SK-N-SH treated with all-trans-retinoic acid at 6 μM for 48 hours (cell line): ENCODE measurements at regions not wholly inside any gene's neighbourhood (a gene's known extent, or its start where the extent isn't known, plus 50 kb on each side); places are given as distances from the start of the nearest gene placed in this dataset.

Source experiments
- ATAC-seq: fragments of 200-7000 bp; cut with Tn5 transposase; 3 replicates; pipeline ENCODE4 v1.9.1; 2020; ENCODE audit warnings: mild to moderate bottlenecking, moderate library complexity
- ARNTL ChIP-seq: fragments of 450-650 bp; formaldehyde crosslinking; IDR thresholded peaks from 2 replicates; pipeline ENCODE4 v1.5.0; 2020; ENCODE audit warnings: low read depth, mild to moderate bottlenecking, moderate library complexity, borderline replicate concordance
- CREB5 ChIP-seq: fragments of 250-450 bp; sonication (Bioruptor Pico); IDR thresholded peaks from 2 replicates; pipeline ENCODE4 v1.5.1; 2020; ENCODE audit warnings: low read depth, mild to moderate bottlenecking, moderate library complexity
- CSDC2 ChIP-seq: fragments of 250-450 bp; sonication (Bioruptor Pico); IDR thresholded peaks from 2 replicates; pipeline ENCODE4 v1.5.0; 2020; ENCODE audit warnings: mild to moderate bottlenecking, moderate library complexity
- CSRNP3 ChIP-seq: fragments of 250-450 bp; sonication (Bioruptor Pico); IDR thresholded peaks from 2 replicates; pipeline ENCODE4 v1.5.1; 2021; ENCODE audit warnings: mild to moderate bottlenecking, moderate library complexity
- ESRRG ChIP-seq: fragments of 250-450 bp; sonication (Bioruptor Pico); IDR thresholded peaks from 2 replicates; pipeline ENCODE4 v1.6.1; 2021; ENCODE audit warnings: mild to moderate bottlenecking
- GLIS3 ChIP-seq: fragments of 250-450 bp; sonication (Bioruptor Pico); IDR thresholded peaks from 2 replicates; pipeline ENCODE4 v1.5.0; 2020; ENCODE audit warnings: mild to moderate bottlenecking, moderate library complexity
- ISL1 ChIP-seq: fragments of 250-450 bp; sonication (Bioruptor Pico); IDR thresholded peaks from 2 replicates; pipeline ENCODE4 v2.1.2; 2022; ENCODE audit warnings: mild to moderate bottlenecking, moderate library complexity
- OSR1 ChIP-seq: fragments of 250-450 bp; sonication (Bioruptor Pico); IDR thresholded peaks from 2 replicates; pipeline ENCODE4 v1.8.0; 2022; ENCODE audit warnings: moderate library complexity, mild to moderate bottlenecking, inconsistent platforms
- PATZ1 ChIP-seq: fragments of 250-450 bp; sonication (Bioruptor Pico); IDR thresholded peaks from 2 replicates; pipeline ENCODE4 v1.8.0; 2020; ENCODE audit warnings: mild to moderate bottlenecking, moderate library complexity, borderline replicate concordance
- POU6F1 ChIP-seq: fragments of 250-450 bp; sonication (Bioruptor Pico); IDR thresholded peaks from 2 replicates; pipeline ENCODE4 v1.8.0; 2021; ENCODE audit warnings: low read depth, mild to moderate bottlenecking, moderate library complexity, borderline replicate concordance
- RARB ChIP-seq: fragments of 250-450 bp; sonication (Bioruptor Pico); IDR thresholded peaks from 2 replicates; pipeline ENCODE4 v1.8.0; 2021; ENCODE audit warnings: mild to moderate bottlenecking, moderate library complexity
- SNAI2 ChIP-seq: fragments of 250-450 bp; sonication (Bioruptor Pico); IDR thresholded peaks from 2 replicates; pipeline ENCODE4 v1.5.0; 2020; ENCODE audit warnings: mild to moderate bottlenecking, moderate library complexity
- TCF4 ChIP-seq: fragments of 250-450 bp; sonication (Bioruptor Pico); IDR thresholded peaks from 2 replicates; pipeline ENCODE4 v1.8.0; 2021; ENCODE audit warnings: mild to moderate bottlenecking, moderate library complexity, borderline replicate concordance
- TOX ChIP-seq: fragments of 250-450 bp; sonication (Bioruptor Pico); IDR thresholded peaks from 2 replicates; pipeline ENCODE4 v1.8.0; 2021; ENCODE audit warnings: mild to moderate bottlenecking, moderate library complexity, borderline replicate concordance
- TSHZ2 ChIP-seq: fragments of 250-450 bp; sonication (Bioruptor Pico); IDR thresholded peaks from 2 replicates; pipeline ENCODE4 v1.5.0; 2020; ENCODE audit warnings: mild to moderate bottlenecking, moderate library complexity
- ZC3H10 ChIP-seq: fragments of 250-450 bp; sonication (Bioruptor Pico); IDR thresholded peaks from 2 replicates; pipeline ENCODE4 v1.5.1; 2021; ENCODE audit warnings: mild to moderate bottlenecking, moderate library complexity
- ZFP3 ChIP-seq: fragments of 250-450 bp; sonication (Bioruptor Pico); IDR thresholded peaks from 2 replicates; pipeline ENCODE4 v1.5.0; 2020; ENCODE audit warnings: mild to moderate bottlenecking, moderate library complexity
- ZFP30 ChIP-seq: fragments of 450-650 bp; formaldehyde crosslinking; IDR thresholded peaks from 2 replicates; pipeline ENCODE4 v1.5.0; 2022; ENCODE audit warnings: mild to moderate bottlenecking, moderate library complexity
- ZNF565 ChIP-seq: fragments of 450-650 bp; formaldehyde crosslinking; conservative IDR thresholded peaks from 2 replicates; pipeline ENCODE4 v1.5.0; 2020; ENCODE audit warnings: low read depth, mild to moderate bottlenecking, moderate library complexity
- ZNF70 ChIP-seq: fragments of 450-650 bp; formaldehyde crosslinking; IDR thresholded peaks from 2 replicates; pipeline ENCODE4 v1.5.0; 2020; ENCODE audit warnings: mild to moderate bottlenecking, moderate library complexity
- ZNF8 ChIP-seq: fragments of 450-650 bp; formaldehyde crosslinking; IDR thresholded peaks from 2 replicates; pipeline ENCODE4 v1.5.0; 2020; ENCODE audit warnings: mild to moderate bottlenecking, moderate library complexity

GRCh38 chr3:182482705-182483104 lies 310.6 kb upstream of the ATP11B start:
- no peak for ATAC-seq
- TF ChIP-seq ESRRG (CRISPR knock-in tag) (no peak), ZFP3 (CRISPR knock-in tag) (no peak), CSDC2 (CRISPR knock-in tag) (no peak), ZNF8 (CRISPR knock-in tag) (no peak), ARNTL (CRISPR knock-in tag) (no peak), ZNF565 (CRISPR knock-in tag) (no peak), ISL1 (CRISPR knock-in tag) (no peak), RARB (CRISPR knock-in tag) (no peak), ZNF70 (CRISPR knock-in tag) (no peak), GLIS3 (CRISPR knock-in tag) (no peak), SNAI2 (CRISPR knock-in tag) (no peak)

- ATAC-seq: no peak
Measured at GRCh38 chr3:182484682-182485081, 308.6 kb upstream of the ATP11B start.

More at GRCh38 chr3:182484682-182485081, 308.6 kb upstream of the ATP11B start:
- no peak for TF ChIP-seq TSHZ2
- no peak for TF ChIP-seq PATZ1 (CRISPR knock-in tag)
- no peak for TF ChIP-seq OSR1 (CRISPR knock-in tag)
- no peak for TF ChIP-seq ISL1 (CRISPR knock-in tag)
- no peak for TF ChIP-seq ZFP30 (CRISPR knock-in tag)
- no peak for TF ChIP-seq TCF4
- TF ChIP-seq ZNF70 (CRISPR knock-in tag): no peak
- TF ChIP-seq CSDC2 (CRISPR knock-in tag): no peak
- no peak for TF ChIP-seq SNAI2 (CRISPR knock-in tag)
- no peak for TF ChIP-seq CSRNP3 (CRISPR knock-in tag)
- no peak for TF ChIP-seq CREB5 (CRISPR knock-in tag)
- no peak for TF ChIP-seq POU6F1
- TF ChIP-seq TOX: no peak
- no peak for TF ChIP-seq RARB (CRISPR knock-in tag)
- no peak for TF ChIP-seq ESRRG (CRISPR knock-in tag)
- no peak for TF ChIP-seq ZC3H10 (CRISPR knock-in tag)
- no peak for TF ChIP-seq ZFP3 (CRISPR knock-in tag)
